IMR-90 (cell line): ENCODE measurements at regions not wholly inside any gene's neighbourhood (a gene's known extent, or its start where the extent isn't known, plus 50 kb on each side); places are given as distances from the start of the nearest gene placed in this dataset.

ENCODE experiments used
- CHD1 ChIP-seq: IDR thresholded peaks from 2 replicates; pipeline ENCODE4 v1.6.1; 2012; ENCODE audit warnings: low read depth, low read length, improper control_type of control experiment
- CTCF ChIP-seq: conservative IDR thresholded peaks from 2 replicates; pipeline ENCODE4 v1.5.1; 2012; ENCODE audit warnings: mild to moderate bottlenecking, low read depth, low read length, improper control_type of control experiment
- MAZ ChIP-seq: IDR thresholded peaks from 2 replicates; pipeline ENCODE4 v1.6.1; 2012; ENCODE audit warnings: low read depth, mild to moderate bottlenecking, low read length, improper control_type of control experiment, moderate library complexity, borderline replicate concordance
- POLR2A ChIP-seq: IDR thresholded peaks from 2 replicates; pipeline ENCODE4 v1.6.1; 2012; ENCODE audit warnings: mild to moderate bottlenecking, low read depth, low read length
- RFX5 ChIP-seq: IDR thresholded peaks from 2 replicates; pipeline ENCODE4 v1.8.0; 2012; ENCODE audit warnings: low read depth, mild to moderate bottlenecking, low read length, moderate library complexity
- SMC3 ChIP-seq: fragments of 150-350 bp; IDR thresholded peaks from 2 replicates; pipeline ENCODE4 v1.6.1; 2016; ENCODE audit warnings: low read depth, mild to moderate bottlenecking, antibody characterized with exemption, low read length, moderate library complexity
- TF ChIP-seq, protein P1 (sequence below): fragments of 150-350 bp; IDR thresholded peaks from 2 replicates; pipeline ENCODE4 v1.6.1; 2016; ENCODE audit warnings: low read depth, mild to moderate bottlenecking, low read length, moderate library complexity, borderline replicate concordance

DNA sequence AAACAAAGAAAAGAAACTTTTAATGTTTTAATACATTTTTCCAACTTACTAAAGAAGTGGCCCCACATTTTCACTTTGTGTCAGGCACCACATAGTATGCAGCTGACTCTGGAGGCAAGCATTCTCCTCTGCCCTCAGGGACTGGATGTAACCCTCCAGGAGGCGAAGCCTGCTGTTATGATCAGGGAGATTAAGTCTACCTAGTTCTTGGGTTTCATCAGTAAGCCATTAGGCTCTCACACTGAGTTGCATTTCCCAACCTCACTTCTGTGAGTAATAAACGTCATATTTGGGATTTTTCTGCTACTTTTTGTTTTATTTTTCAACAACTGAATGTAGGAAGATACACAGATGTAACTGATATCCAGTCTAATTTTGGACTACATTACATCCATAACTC lies 101.2 kb upstream of the LRFN5 start:
- TF ChIP-seq CTCF: no peak
- TF ChIP-seq, protein P1, sequence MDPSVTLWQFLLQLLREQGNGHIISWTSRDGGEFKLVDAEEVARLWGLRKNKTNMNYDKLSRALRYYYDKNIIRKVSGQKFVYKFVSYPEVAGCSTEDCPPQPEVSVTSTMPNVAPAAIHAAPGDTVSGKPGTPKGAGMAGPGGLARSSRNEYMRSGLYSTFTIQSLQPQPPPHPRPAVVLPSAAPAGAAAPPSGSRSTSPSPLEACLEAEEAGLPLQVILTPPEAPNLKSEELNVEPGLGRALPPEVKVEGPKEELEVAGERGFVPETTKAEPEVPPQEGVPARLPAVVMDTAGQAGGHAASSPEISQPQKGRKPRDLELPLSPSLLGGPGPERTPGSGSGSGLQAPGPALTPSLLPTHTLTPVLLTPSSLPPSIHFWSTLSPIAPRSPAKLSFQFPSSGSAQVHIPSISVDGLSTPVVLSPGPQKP: no peak
- no peak for TF ChIP-seq SMC3
- no peak for TF ChIP-seq POLR2A
- TF ChIP-seq RFX5: no peak
- no peak for TF ChIP-seq CHD1
- TF ChIP-seq MAZ: no peak
